Activated CD4-positive, alpha-beta T cell treated with anti-CD3 and anti-CD28 coated beads, Interleukin-2, amount 50 U/mL, for 16 hours (primary cell): ENCODE measurements at regions not wholly inside any gene's neighbourhood (a gene's known extent, or its start where the extent isn't known, plus 50 kb on each side); places are given as distances from the start of the nearest gene placed in this dataset.
A peak's percentile ranks its signal among the peaks of the same experiment; 100 is the strongest.

Experiments used
- DNase-seq: peaks from one replicate; pipeline ENCODE4 v3.0.0-alpha.2; 2020

- no peak for DNase-seq
Observed at GRCh38 chr6:20028143-20028542, 184.1 kb downstream of the MBOAT1 start.

GRCh38 chr6:20028562-20028961 lies 183.7 kb downstream of the MBOAT1 start:
- no peak for DNase-seq

GRCh38 chr6:20029979-20030378 lies 182.3 kb downstream of the MBOAT1 start:
- no peak for DNase-seq

- DNase-seq: no peak
Observed at GRCh38 chr6:20031342-20031741, 180.9 kb downstream of the MBOAT1 start.

GRCh38 chr6:20033697-20034407 lies 178.4 kb downstream of the MBOAT1 start:
- DNase-seq: no peak

- DNase-seq: no peak
Observed at GRCh38 chr6:20034408-20034769, 177.9 kb downstream of the MBOAT1 start.

GRCh38 chr6:20036141-20036677 lies 176.1 kb downstream of the MBOAT1 start:
- no peak for DNase-seq

- peak; percentile 28 for DNase-seq
Observed at GRCh38 chr6:20038410-20039204, 173.7 kb downstream of the MBOAT1 start.

- DNase-seq: no peak
Observed at GRCh38 chr6:20044883-20045282, 167.4 kb downstream of the MBOAT1 start.
